ENCODE measurements at regions not wholly inside any gene's neighbourhood (a gene's known extent, or its start where the extent isn't known, plus 50 kb on each side); places are given as distances from the start of the nearest gene placed in this dataset.
A peak's percentile ranks its signal among the peaks of the same experiment; 100 is the strongest.
"Not testable (repeated sequence)": the region's sequence is repeated elsewhere in the genome, so short reads cannot be mapped to it uniquely, and the experiment has no call there.

DNA sequence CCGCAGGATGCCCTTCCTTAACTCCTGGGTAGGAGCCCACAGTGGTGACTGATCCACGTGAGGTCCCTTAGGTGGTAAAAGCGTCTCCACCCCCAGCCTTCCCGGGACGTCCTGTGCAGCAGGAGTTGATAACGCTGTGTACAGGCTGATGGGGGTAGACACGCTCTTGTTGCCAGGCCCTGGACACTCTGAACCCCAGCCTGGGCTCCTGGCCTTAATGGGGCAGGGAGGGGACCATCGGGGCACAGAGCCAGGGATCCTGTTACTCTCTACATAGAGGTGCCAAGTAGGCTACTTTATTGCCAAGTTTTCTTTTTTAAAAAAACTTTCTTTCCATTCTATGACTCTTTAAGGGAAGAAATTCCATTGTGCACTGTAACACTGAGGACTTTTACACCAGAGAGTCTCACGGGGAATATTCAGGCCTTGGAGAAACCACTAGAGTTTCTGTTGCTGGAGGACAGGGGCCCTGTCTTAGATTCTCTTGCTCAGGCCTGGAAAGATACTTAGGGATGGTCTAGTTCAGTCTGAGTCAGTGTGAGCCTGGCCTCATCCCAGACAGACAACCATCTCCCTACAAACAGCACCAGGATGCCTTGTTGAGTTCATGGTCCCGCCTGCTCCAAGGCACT lies 104.3 kb upstream of the RNU6-1 start:
- peak; percentile 46 for FAIRE-seq

DNA sequence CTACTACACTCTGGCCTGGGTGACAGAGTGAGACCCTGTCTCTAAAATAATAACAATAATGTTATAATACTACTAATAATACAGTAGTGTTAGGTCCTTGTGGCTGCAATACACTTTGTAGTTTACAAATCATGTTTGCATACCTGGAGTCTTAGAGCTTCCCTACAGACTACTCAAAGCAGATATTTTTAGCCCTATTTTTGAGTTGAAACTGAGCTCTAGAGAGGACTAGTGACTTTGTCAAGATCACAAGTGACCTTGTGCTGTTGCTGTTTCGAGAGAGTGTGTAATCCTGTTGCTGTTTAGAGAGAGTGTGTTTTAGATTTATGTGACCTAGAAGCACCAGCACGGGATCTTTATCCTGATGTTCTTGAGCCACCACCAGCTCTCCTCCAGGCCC lies 105.3 kb upstream of the RNU6-1 start:
- FAIRE-seq (no peak), DNase-seq (ENCODE audit: low spot score) (no peak)

More for the DNA sequence above, 104.3 kb upstream of the RNU6-1 start:
- DNase-seq (ENCODE audit: low spot score), result no peak

DNA sequence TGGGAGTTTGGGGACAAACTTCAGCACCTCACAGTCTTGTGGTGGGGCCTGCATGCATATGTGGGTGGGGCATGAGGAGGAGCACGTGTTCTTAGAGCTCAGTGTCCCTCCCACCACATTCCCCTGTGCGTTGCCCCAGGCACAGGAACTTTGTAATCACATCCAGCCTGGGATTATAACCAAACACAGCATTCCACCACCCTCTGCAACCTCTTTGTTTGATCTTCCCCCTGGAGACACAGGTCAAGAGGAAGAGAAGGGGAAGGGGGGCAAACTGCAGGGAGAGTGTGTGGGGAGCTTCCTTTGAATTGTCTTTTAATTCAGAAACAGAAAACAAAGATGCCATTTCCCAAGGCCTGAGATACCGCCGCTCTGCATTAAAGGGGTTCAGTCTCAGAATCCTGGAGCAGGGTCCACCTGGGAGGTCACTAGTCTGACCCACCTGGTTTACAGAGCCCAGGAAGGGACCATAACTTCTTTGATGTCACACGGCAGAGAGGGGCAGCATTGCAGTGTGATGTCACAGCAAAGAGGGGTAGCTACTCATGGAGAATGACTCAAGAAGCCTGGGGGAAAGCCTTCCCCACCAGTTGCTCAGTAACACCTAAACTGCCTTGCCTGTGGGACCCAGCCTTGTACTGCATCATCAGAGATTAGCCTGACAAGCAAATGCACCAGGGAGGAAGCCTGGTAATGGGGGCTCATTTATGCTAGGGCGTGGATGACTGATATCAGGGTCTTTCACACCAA lies 106.3 kb upstream of the RNU6-1 start:
- no peak for DNase-seq (ENCODE audit: low spot score)
- FAIRE-seq, result no peak

- DNase-seq (ENCODE audit: low spot score) (no peak), FAIRE-seq (no peak)
Measured at GRCh38 chr15:67946701-67947100, 106.9 kb upstream of the RNU6-1 start.

DNA sequence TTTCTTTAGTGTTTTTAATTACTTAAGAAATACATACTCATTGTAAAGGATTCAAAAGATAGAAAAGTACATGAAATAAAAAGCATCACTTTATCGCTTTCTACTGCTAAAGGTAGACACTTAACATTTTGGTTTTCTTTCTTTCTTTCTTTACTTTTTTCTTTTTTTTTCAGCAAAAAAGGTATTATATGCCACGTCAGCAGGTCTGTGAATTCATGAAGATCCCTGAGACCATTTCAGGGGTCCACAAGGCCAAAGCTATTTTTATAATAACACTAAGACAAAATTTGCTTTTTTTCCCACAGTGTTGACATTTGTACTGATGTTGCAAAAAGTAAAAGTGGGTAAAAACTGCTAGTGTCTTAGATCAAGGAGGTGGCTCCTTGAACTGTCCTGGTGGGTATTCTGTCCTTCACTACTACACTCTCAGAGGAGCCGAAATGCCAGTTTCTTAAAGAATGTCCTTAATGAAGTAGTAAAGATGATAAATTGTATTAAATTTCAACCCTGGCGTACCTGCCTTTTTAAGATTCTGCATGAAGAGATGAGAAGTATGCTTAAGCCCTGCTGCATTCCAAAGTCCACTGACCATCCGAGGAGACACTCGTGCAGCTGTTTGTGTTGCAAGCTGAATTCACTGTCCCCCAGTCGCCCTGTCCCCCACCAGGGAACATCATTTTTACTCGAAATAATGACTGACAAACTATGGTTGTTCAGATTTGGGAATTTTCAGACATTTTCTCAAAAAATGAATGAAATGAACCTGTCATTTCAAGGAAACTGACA lies 106.7 kb upstream of the PIAS1 start:
- no peak for FAIRE-seq
- DNase-seq (ENCODE audit: low spot score), result no peak

GRCh38 chr15:67948215-67948614 lies 105.9 kb upstream of the PIAS1 start:
- DNase-seq (ENCODE audit: low spot score), result no peak
- FAIRE-seq, result no peak

DNA sequence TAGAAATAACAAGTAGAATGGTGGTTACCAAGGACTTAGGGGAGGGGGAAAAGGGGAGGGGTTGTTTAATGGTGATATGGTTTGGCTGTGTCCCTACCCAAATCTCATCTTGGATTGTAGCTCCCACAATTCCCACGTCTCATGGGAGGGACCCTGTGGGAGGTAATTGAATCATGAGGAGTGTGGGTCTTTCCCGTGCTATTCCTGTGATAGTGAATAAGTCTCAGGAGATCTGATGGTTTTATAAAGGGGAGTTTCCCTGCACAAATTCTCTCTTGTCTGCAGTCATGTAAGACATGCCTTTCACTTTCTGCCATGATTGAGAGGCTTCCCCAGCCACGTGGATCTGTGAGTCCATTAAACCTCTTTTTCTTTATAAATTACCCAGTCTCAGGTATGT lies 102.9 kb upstream of the PIAS1 start:
- DNase-seq (ENCODE audit: low spot score); FAIRE-seq: not testable (repeated sequence)

GRCh38 chr15:67953299-67953698 lies 100.8 kb upstream of the PIAS1 start:
- FAIRE-seq, result no peak
- DNase-seq (ENCODE audit: low spot score), result no peak

DNA sequence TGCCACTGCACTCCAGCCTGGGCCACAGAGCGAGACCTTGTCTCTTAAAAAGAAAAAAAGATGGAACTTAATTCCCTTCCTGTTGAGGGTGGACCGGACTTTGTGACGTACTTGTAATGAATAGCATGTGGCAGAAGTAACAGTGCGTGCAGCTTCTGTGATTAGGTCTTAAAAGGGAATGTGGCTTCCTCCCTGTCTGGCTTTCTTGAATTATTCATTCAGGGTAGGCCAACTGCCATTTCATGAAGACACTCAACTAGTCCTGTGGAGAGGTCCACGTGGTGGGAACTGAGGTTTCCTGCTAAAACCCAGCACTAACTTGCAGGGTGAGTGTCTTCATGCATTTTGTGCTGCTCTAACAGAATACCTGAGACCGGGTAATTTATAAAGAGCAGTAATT lies 98.9 kb upstream of the PIAS1 start:
- FAIRE-seq (no peak), DNase-seq (ENCODE audit: low spot score) (no peak)

- FAIRE-seq, result no peak
- no peak for DNase-seq (ENCODE audit: low spot score)
Measured at GRCh38 chr15:67957435-67958132, 96.5 kb upstream of the PIAS1 start.

DNA sequence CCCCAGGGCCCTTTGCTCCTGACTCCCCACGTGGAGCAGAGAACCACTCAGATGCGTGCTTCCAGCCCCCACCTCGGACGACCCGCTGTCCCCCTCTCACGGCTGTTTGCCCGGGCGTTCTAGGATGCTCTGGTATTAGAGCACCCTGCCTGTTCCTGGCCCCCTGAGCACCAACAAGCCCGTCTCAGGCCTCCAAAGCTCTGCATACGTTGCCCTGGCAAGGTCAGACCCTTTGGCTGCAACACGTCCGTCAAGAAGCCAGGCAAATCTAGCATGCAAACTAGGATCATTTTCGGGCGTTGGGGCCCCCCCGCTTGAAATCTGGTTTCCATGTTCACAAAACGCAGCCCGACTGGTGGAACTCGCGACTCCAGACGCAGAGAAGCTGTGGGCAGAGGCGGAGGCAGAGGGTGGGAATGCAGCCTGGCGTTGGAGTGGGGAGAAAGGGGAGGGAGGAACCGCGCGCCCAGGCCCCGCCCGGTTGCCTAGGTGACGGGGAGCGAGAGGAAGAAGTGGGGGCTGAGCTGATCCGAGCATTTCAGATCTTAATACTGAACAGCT lies 86.2 kb upstream of the PIAS1 start:
- peak; percentile 94 for FAIRE-seq
- peak; percentile 91 for DNase-seq (ENCODE audit: low spot score)

- DNase-seq (ENCODE audit: low spot score) (no peak), FAIRE-seq (peak; percentile 59)
Measured at GRCh38 chr15:67968564-67968963, 85.6 kb upstream of the PIAS1 start.

GRCh38 chr15:67968966-67969365 lies 85.1 kb upstream of the PIAS1 start:
- no peak for FAIRE-seq

GRCh38 chr15:67969892-67970291 lies 84.2 kb upstream of the PIAS1 start:
- DNase-seq (ENCODE audit: low spot score) (no peak), FAIRE-seq (no peak)

More at GRCh38 chr15:67968966-67969365, 85.1 kb upstream of the PIAS1 start:
- DNase-seq (ENCODE audit: low spot score), result no peak

GRCh38 chr15:67972377-67972776 lies 81.7 kb upstream of the PIAS1 start:
- FAIRE-seq, result peak; percentile 5
- DNase-seq (ENCODE audit: low spot score), result no peak

GRCh38 chr15:67973846-67974245 lies 80.3 kb upstream of the PIAS1 start:
- no peak for DNase-seq (ENCODE audit: low spot score)
- FAIRE-seq, result peak; percentile 62

GRCh38 chr15:67976506-67977073 lies 77.5 kb upstream of the PIAS1 start:
- DNase-seq (ENCODE audit: low spot score) (no peak), FAIRE-seq (no peak)

DNA sequence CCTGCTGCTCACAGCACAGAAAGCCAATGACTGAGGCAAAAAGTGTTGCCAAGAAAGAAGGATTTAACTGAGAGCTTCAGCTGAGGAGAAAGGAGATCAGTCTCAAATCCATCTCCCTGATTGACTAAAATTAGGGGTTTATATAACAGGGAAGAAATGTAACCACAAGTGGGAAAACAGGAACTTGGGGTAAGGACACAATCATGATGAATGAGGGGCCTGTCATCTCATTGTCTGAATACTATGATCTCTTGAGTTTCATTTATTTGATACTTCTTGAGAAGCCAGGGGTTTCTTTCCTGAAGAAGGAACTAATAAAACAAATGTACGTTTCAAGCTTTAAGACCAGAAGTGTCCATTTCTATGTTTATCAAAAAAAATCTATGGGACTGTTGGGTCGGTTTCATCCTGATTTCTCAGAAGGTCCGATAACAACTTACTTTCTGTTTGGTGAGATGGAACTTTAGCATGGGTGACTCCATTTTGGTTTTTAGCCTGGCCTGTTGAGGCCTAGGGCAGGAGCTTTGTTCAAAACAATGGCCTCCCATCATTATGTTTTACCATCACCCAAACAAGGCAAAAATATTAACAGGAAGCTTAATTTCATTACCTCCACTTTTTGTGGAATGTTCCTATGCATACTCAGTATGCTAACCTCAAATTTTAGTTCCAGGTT lies 76.6 kb upstream of the PIAS1 start:
- FAIRE-seq (no peak), DNase-seq (ENCODE audit: low spot score) (no peak)

GRCh38 chr15:67979281-67979680 lies 74.8 kb upstream of the PIAS1 start:
- no peak for DNase-seq (ENCODE audit: low spot score)
- FAIRE-seq, result peak; percentile 13

GRCh38 chr15:67980171-67980570 lies 73.9 kb upstream of the PIAS1 start:
- DNase-seq (ENCODE audit: low spot score) (no peak), FAIRE-seq (no peak)

All from urothelium cell line (cell line).